Astrocyte (in vitro differentiated cells and primary cell): ENCODE measurements at regions not wholly inside any gene's neighbourhood (a gene's known extent, or its start where the extent isn't known, plus 50 kb on each side); places are given as distances from the start of the nearest gene placed in this dataset.

ENCODE experiments used
- DNase-seq: peaks from one replicate; pipeline ENCODE4 v3.0.0-alpha.2; 2010; ENCODE audit warnings: low read depth
- FAIRE-seq: peaks from 2 replicates; lab custom pipeline; 2011; peaks lifted over from hg19 to GRCh38; lab: Jason Lieb, UNC
- H2AFZ ChIP-seq: 2 replicates; pipeline ENCODE4 v1.6.0; 2012; ENCODE audit warnings: low read depth, low read length, inconsistent platforms
- H3K27ac ChIP-seq: 2 replicates; pipeline ENCODE4 v1.5.1; 2011; ENCODE audit warnings: low read depth, low read length, inconsistent platforms
- H3K27me3 ChIP-seq: 2 replicates; pipeline ENCODE4 v1.6.0; 2011; ENCODE audit warnings: low read length, inconsistent platforms; ENCODE audit not compliant: insufficient read depth
- H3K36me3 ChIP-seq: 2 replicates; pipeline ENCODE4 v1.5.1; 2011; ENCODE audit warnings: low read length, inconsistent platforms; ENCODE audit not compliant: insufficient read depth
- H3K4me1 ChIP-seq: 2 replicates; pipeline ENCODE4 v1.5.1; 2011; ENCODE audit warnings: low read length, inconsistent platforms; ENCODE audit not compliant: insufficient read depth
- H3K4me2 ChIP-seq: 2 replicates; pipeline ENCODE4 v1.6.0; 2012; ENCODE audit warnings: low read length, inconsistent platforms
- H3K4me3 ChIP-seq: 2 replicates; pipeline ENCODE4 v1.5.1; 2011; ENCODE audit warnings: low read depth, mild to moderate bottlenecking, low read length, inconsistent platforms; ENCODE audit not compliant: insufficient read depth
- H3K79me2 ChIP-seq: 2 replicates; pipeline ENCODE4 v1.6.0; 2012; ENCODE audit warnings: mild to moderate bottlenecking, low read length, inconsistent platforms; ENCODE audit not compliant: insufficient read depth
- H3K9ac ChIP-seq: 2 replicates; pipeline ENCODE4 v1.6.0; 2012; ENCODE audit warnings: mild to moderate bottlenecking, low read length, inconsistent platforms
- H3K9me3 ChIP-seq: 2 replicates; pipeline ENCODE4 v1.5.1; 2012; ENCODE audit warnings: low read depth, mild to moderate bottlenecking, low read length, inconsistent platforms; ENCODE audit not compliant: insufficient read depth
- H4K20me1 ChIP-seq: 2 replicates; pipeline ENCODE4 v1.6.0; 2012; ENCODE audit warnings: low read length, inconsistent platforms; ENCODE audit not compliant: insufficient read depth
- H3K27ac Mint-ChIP-seq: one replicate; pipeline ENCODE4 v1.8.0; 2021; ENCODE audit warnings: mild to moderate bottlenecking, mixed read lengths; ENCODE audit not compliant: unreplicated experiment
- H3K27me3 Mint-ChIP-seq: one replicate; pipeline ENCODE4 v1.8.0; 2021; ENCODE audit warnings: low read depth, mixed read lengths; ENCODE audit not compliant: unreplicated experiment
- H3K36me3 Mint-ChIP-seq: one replicate; pipeline ENCODE4 v1.8.0; 2021; ENCODE audit warnings: low read depth, mixed read lengths; ENCODE audit not compliant: unreplicated experiment
- H3K4me1 Mint-ChIP-seq: one replicate; pipeline ENCODE4 v1.8.0; 2021; ENCODE audit warnings: low read depth, mixed read lengths; ENCODE audit not compliant: unreplicated experiment
- H3K4me3 Mint-ChIP-seq: one replicate; pipeline ENCODE4 v1.8.0; 2021; ENCODE audit warnings: mild to moderate bottlenecking, moderate library complexity, mixed read lengths; ENCODE audit not compliant: unreplicated experiment
- H3K9me3 Mint-ChIP-seq: one replicate; pipeline ENCODE4 v1.8.0; 2021; ENCODE audit warnings: mild to moderate bottlenecking, mixed read lengths; ENCODE audit not compliant: unreplicated experiment
- CTCF ChIP-seq: IDR thresholded peaks from 2 replicates; pipeline ENCODE4 v1.5.1; 2011; ENCODE audit warnings: low read depth, mild to moderate bottlenecking, inconsistent platforms, low read length, moderate library complexity; ENCODE audit not compliant: insufficient read depth
- EZH2 ChIP-seq: IDR thresholded peaks from 2 replicates; pipeline ENCODE4 v1.6.1; 2012; ENCODE audit warnings: mild to moderate bottlenecking, low read length, inconsistent platforms; ENCODE audit not compliant: insufficient read depth

- peaks cover 7% of the 10 kb centered on the region for H3K4me1 Mint-ChIP-seq
- peak overlapping the region; percentile 96 for H3K9ac ChIP-seq
- H3K27me3 ChIP-seq: no peaks in the 10 kb centered on the region
These were observed 77.2 kb upstream of the PPARA start for GRCh38 chr22:46072981-46073682.

GRCh38 chr22:46073683-46074504 is 76.4 kb upstream of the PPARA start:
- peaks cover 60% of the 10 kb centered on the region for H3K27me3 Mint-ChIP-seq
- no peak overlapping the region for H3K4me3 Mint-ChIP-seq
- H3K36me3 ChIP-seq: peaks cover 8% of the 10 kb centered on the region
- peaks cover 63% of the 10 kb centered on the region for H4K20me1 ChIP-seq
- H3K9me3 ChIP-seq: no peaks in the 10 kb centered on the region
- H3K27ac Mint-ChIP-seq: no peak overlapping the region
- peaks cover 7% of the 10 kb centered on the region for H3K4me1 Mint-ChIP-seq
- no peaks in the 10 kb centered on the region for H3K27me3 ChIP-seq
- peaks cover 93% of the 10 kb centered on the region for H3K79me2 ChIP-seq
- H3K9me3 Mint-ChIP-seq: no peaks in the 10 kb centered on the region
- peaks cover 48% of the 10 kb centered on the region for H3K4me1 ChIP-seq
- H3K9ac ChIP-seq: peak overlapping the region; percentile 96
- H3K27ac ChIP-seq: peak overlapping the region; percentile 90
- DNase-seq (no peak), FAIRE-seq (no peak)
- TF ChIP-seq EZH2 (no peak), CTCF (no peak)
- H3K4me2 ChIP-seq: peak overlapping the region; percentile 94
- H3K4me3 ChIP-seq: peak overlapping the region; percentile 99
- H3K36me3 Mint-ChIP-seq: no peaks in the 10 kb centered on the region
- H2AFZ ChIP-seq: no peak overlapping the region

More at GRCh38 chr22:46072981-46073682, 77.2 kb upstream of the PPARA start:
- Mint-ChIP-seq H3K27me3 (peaks cover 62% of the 10 kb centered on the region), H3K4me3 (no peak overlapping the region), H3K9me3 (no peaks in the 10 kb centered on the region), H3K36me3 (no peaks in the 10 kb centered on the region), H3K27ac (no peak overlapping the region)
- Histone ChIP-seq H2AFZ (no peak overlapping the region), H3K27ac (peak overlapping the region; percentile 90), H3K9me3 (no peaks in the 10 kb centered on the region), H3K79me2 (peaks cover 93% of the 10 kb centered on the region), H3K36me3 (peaks cover 8% of the 10 kb centered on the region), H3K4me2 (peak overlapping the region; percentile 94), H3K4me3 (peak overlapping the region; percentile 99), H3K4me1 (peaks cover 46% of the 10 kb centered on the region), H4K20me1 (peaks cover 55% of the 10 kb centered on the region)
- TF ChIP-seq EZH2 (no peak), CTCF (no peak)
- DNase-seq (no peak), FAIRE-seq (no peak)
